ENCODE measurements at regions not wholly inside any gene's neighbourhood (a gene's known extent, or its start where the extent isn't known, plus 50 kb on each side); places are given as distances from the start of the nearest gene placed in this dataset.
"Not testable (repeated sequence)": the region's sequence is repeated elsewhere in the genome, so short reads cannot be mapped to it uniquely, and the experiment has no call there.

GRCh38 chr10:53440601-53441000, 668.0 kb upstream of the MBL2 start:
- 85 to 94% (median 90%) methylated on average over 3 of the region's 3 CpGs for WGBS, 3 donors
- no peak overlapping the region for H3K4me3 ChIP-seq
- H3K27me3 ChIP-seq: no peaks in the 10 kb centered on the region
- no peaks in the 10 kb centered on the region for H3K9me3 ChIP-seq
- intact Hi-C loops (cut with DNase I): no loop called here
- no peak overlapping the region for H3K27ac ChIP-seq
- TF ChIP-seq, protein P1, sequence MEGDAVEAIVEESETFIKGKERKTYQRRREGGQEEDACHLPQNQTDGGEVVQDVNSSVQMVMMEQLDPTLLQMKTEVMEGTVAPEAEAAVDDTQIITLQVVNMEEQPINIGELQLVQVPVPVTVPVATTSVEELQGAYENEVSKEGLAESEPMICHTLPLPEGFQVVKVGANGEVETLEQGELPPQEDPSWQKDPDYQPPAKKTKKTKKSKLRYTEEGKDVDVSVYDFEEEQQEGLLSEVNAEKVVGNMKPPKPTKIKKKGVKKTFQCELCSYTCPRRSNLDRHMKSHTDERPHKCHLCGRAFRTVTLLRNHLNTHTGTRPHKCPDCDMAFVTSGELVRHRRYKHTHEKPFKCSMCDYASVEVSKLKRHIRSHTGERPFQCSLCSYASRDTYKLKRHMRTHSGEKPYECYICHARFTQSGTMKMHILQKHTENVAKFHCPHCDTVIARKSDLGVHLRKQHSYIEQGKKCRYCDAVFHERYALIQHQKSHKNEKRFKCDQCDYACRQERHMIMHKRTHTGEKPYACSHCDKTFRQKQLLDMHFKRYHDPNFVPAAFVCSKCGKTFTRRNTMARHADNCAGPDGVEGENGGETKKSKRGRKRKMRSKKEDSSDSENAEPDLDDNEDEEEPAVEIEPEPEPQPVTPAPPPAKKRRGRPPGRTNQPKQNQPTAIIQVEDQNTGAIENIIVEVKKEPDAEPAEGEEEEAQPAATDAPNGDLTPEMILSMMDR (IDR thresholded peaks at IDR 0.05): no peak
- no peaks in the 10 kb centered on the region for H3K36me3 ChIP-seq
- DNase-seq: no peak
- H3K4me1 ChIP-seq (ENCODE audit: insufficient read depth): no peaks in the 10 kb centered on the region

DNA sequence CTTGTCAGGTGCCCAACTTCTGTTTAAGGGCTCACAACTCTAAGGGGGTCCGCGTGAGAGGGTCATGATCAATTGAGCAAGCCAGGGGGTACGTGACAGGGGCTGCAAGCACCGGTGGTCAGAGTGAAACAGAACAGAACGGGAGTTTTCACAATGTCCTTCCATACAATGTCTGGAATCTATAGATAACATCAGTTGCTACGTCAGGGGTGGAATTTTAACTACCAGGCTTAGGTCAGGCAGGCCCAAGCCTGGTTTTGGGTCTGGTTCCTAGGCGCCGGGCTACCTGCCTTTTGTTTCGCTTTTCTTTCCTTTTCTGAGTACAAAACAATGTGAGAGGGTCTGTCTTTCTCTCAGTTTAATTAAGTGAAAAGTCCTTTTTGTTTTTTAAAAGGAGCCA, 666.5 kb upstream of the MBL2 start:
- H3K4me3 ChIP-seq; intact Hi-C loops (cut with DNase I); H3K36me3 ChIP-seq; H3K4me1 ChIP-seq (ENCODE audit: insufficient read depth); H3K27me3 ChIP-seq; H3K27ac ChIP-seq; H3K9me3 ChIP-seq; DNase-seq: not testable (repeated sequence)
- 21 to 25% (median 23%) methylated on average over 9 of the region's 9 CpGs for WGBS, 3 donors

GRCh38 chr10:53434413-53434812, 661.8 kb upstream of the MBL2 start:
- 86 to 91% (median 89%) methylated on average over 4 of the region's 4 CpGs for WGBS, 3 donors
- Histone ChIP-seq H3K9me3 (no peaks in the 10 kb centered on the region), H3K4me3 (no peak overlapping the region), H3K36me3 (no peaks in the 10 kb centered on the region), H3K27ac (no peak overlapping the region), H3K27me3 (no peaks in the 10 kb centered on the region), H3K4me1 (ENCODE audit: insufficient read depth) (no peaks in the 10 kb centered on the region)
- TF ChIP-seq, protein P1 (IDR thresholded peaks at IDR 0.05): no peak
- DNase-seq: no peak
- intact Hi-C loops (cut with DNase I): no loop called here

- no peak overlapping the region for H3K4me3 ChIP-seq
- no peaks in the 10 kb centered on the region for H3K4me1 ChIP-seq (ENCODE audit: insufficient read depth)
- TF ChIP-seq EP300 (IDR thresholded peaks at IDR 0.05): no peak
- TF ChIP-seq POLR2A (IDR thresholded peaks at IDR 0.05): no peak
- TF ChIP-seq, protein P1 (IDR thresholded peaks at IDR 0.05): no peak
- intact Hi-C loops (cut with DNase I): no loop called here
- DNase-seq: no peak
- H3K36me3 ChIP-seq: no peaks in the 10 kb centered on the region
- no peaks in the 10 kb centered on the region for H3K9me3 ChIP-seq
- H3K27me3 ChIP-seq: no peaks in the 10 kb centered on the region
- 80 to 86% (median 86%) methylated on average over 2 of the region's 2 CpGs for WGBS, 3 donors
- H3K27ac ChIP-seq: no peak overlapping the region
These were observed 659.5 kb upstream of the MBL2 start for GRCh38 chr10:53432035-53432434.

DNA sequence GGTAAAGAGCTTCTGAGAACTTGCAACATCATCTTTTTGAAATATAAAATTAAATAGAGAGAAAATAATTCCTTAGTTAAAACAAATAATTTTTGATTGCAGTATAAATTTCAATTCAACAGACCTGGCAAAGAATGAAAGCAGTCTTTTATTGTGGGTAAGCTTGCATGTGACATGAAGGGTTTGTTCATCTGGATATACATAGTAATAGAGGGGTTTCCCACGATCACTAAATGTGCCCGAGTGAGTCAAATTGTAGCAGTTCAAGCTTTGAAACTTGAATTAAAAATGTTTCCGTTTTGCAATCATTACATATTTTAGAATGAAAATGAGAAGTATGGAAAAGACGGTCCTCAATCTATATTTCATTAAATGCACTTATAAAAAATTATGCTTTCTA, 658.4 kb upstream of the MBL2 start:
- intact Hi-C loops (cut with DNase I): no loop called here
- WGBS, 3 donors: 85 to 92% (median 90%) methylated on average over 4 of the region's 4 CpGs
- no peak for DNase-seq
- no peak overlapping the region for H3K27ac ChIP-seq
- H3K9me3 ChIP-seq: no peaks in the 10 kb centered on the region
- no peak overlapping the region for H3K4me3 ChIP-seq
- TF ChIP-seq POLR2A (IDR thresholded peaks at IDR 0.05) (no peak), EP300 (IDR thresholded peaks at IDR 0.05) (no peak)
- TF ChIP-seq, protein P1 (IDR thresholded peaks at IDR 0.05): no peak
- no peaks in the 10 kb centered on the region for H3K27me3 ChIP-seq
- no peaks in the 10 kb centered on the region for H3K4me1 ChIP-seq (ENCODE audit: insufficient read depth)
- H3K36me3 ChIP-seq: no peaks in the 10 kb centered on the region
